GM12873 (cell line): ENCODE measurements at regions not wholly inside any gene's neighbourhood (a gene's known extent, or its start where the extent isn't known, plus 50 kb on each side); places are given as distances from the start of the nearest gene placed in this dataset.

Experiments
- CTCF ChIP-seq: IDR thresholded peaks from 2 replicates; pipeline ENCODE4 v1.5.1; 2012; ENCODE audit warnings: low read depth, mild to moderate bottlenecking, moderate library complexity, low read length, control low read depth; ENCODE audit not compliant: insufficient read depth; ENCODE audit errors: missing control alignments

- TF ChIP-seq CTCF = no peak
Observed at GRCh38 chr15:39458131-39458530, 122.7 kb upstream of the THBS1 start.

DNA sequence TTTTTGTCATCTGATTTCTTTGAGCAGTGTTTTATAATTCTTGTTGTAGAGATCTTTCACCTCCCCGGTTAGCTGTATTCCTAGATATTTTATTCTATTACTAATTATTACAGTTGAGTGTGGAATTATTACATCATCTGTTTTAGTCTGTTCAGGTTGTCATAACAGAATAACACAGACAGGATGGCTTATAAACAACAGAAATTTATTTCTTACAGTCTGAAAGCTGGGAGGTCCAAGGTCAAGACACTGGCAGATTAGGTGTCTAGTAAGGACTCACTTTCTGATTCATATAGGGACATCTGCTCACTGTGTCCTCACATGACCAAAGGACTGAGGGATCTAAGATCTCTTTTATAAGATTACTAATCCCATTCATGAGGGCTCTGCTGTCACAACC is 121.3 kb upstream of the THBS1 start:
- no peak for TF ChIP-seq CTCF

DNA sequence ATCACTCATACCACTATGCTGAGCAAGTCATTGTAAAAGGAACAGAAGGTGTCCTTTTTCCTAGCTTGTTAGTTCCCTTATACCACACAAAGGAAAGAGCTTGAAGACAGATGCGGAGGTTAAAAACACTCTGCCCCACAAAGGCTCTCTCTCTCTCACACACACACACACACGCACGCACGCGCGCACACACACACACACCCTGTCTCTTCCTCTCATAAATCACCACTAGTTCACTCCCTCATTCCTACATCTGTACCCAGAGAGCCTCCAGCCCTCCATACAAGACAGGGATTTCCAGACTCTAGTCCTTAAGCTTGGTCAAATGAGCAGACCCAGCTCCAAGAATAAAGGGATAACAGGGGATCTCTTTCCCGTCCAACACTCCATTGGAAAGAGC is 120.1 kb upstream of the THBS1 start:
- no peak for TF ChIP-seq CTCF

DNA sequence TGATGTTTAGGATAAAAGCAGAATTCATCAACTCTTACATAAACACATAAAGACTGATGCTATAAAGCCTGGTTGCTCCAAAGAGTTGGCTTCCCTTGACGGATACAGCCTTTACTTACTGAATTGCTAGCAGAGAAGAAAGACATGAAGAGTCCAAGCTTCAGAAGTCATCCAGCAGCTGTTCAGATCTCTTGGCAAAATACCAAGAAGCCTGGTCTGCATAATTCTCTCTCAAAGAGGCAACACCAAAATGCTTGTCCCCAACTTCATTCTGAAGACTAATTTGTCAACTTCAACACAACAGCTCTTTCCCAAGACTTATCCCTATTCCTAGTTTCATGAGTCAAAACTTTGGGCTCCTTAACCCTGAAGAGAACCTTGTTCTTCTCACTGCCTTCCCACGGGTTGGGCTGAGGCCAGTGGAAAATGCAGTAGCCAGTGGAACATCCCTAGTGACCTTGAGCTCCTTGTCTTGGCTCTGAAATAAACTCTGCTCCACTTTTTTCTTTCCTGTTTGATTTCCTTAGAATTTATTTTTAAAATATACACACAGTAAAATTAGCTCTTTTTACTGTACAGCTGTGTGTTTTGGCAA is 119.2 kb upstream of the THBS1 start:
- TF ChIP-seq CTCF = no peak

DNA sequence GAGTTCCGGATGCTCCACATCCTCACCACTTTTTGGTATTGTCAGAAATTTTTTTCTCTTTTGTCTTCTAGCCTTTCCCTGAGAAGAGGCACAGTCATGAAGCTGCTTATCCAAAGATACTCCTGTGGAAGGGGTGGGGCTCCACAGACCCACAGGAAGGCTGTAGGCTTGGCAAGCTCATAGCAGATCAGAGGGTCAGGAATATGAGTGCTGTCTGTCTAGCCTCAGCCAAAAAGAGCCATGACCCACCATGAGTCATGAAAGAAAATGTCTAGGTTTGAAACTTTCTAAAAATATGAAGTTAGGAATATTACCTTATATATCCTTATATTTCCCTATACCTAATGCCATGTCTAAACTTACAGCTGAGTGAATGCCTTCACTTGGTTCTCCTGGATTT is 118.2 kb upstream of the THBS1 start:
- no peak for TF ChIP-seq CTCF

- TF ChIP-seq CTCF = no peak
Observed at GRCh38 chr15:39465843-39466749, 114.8 kb upstream of the THBS1 start.

DNA sequence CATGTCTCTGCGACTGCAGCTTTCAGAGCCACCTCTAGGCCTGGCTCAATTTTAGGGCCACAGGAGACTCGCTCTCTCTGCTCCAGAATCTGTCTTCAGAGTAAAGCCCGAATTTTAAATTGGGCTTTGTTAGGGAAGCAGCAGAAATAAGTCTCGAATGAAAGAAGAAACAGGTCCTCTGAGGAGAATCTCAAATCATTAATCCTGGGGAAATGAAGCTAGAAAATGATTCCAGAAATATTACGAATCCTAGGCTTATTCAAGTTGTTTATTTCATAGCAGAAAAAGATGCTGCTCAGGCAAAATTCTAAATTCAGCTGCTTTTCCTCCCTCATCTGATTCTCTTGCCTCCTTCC is 114.2 kb upstream of the THBS1 start:
- TF ChIP-seq CTCF = no peak
